ENCODE measurements at regions not wholly inside any gene's neighbourhood (a gene's known extent, or its start where the extent isn't known, plus 50 kb on each side); places are given as distances from the start of the nearest gene placed in this dataset.
"Not testable (repeated sequence)": the region's sequence is repeated elsewhere in the genome, so short reads cannot be mapped to it uniquely, and the experiment has no call there.

- DNase-seq: no peak
- no peak overlapping the region for H3K4me3 ChIP-seq (ENCODE audit: low read depth, low read length)
- H3K27ac ChIP-seq: no peak overlapping the region
- no peaks in the 10 kb centered on the region for H3K36me3 ChIP-seq (replicated peaks)
- TF ChIP-seq CTCF (IDR thresholded peaks at IDR 0.05; ENCODE audit: low read depth, low read length, missing control alignments): no peak
- in situ Hi-C loops (cut with HindIII; ENCODE audit: low pct_ligation_motif_present, low sequenced_read_pairs): no loop called here
- H3K27me3 ChIP-seq (replicated peaks): no peaks in the 10 kb centered on the region
Observed at GRCh38 chr6:48959251-48960060, 503.6 kb downstream of the MMUT start.

GRCh38 chr6:48957781-48958180, 505.3 kb downstream of the MMUT start:
- H3K4me3 ChIP-seq (ENCODE audit: low read depth, low read length): no peak overlapping the region
- H3K27ac ChIP-seq: no peak overlapping the region
- in situ Hi-C loops (cut with HindIII; ENCODE audit: low pct_ligation_motif_present, low sequenced_read_pairs): no loop called here
- H3K27me3 ChIP-seq (replicated peaks): no peaks in the 10 kb centered on the region
- no peak for TF ChIP-seq CTCF (IDR thresholded peaks at IDR 0.05; ENCODE audit: low read depth, low read length, missing control alignments)
- no peaks in the 10 kb centered on the region for H3K36me3 ChIP-seq (replicated peaks)
- DNase-seq: peak; percentile 49

- DNase-seq: no peak
- in situ Hi-C loops (cut with HindIII; ENCODE audit: low pct_ligation_motif_present, low sequenced_read_pairs): no loop called here
- Histone ChIP-seq H3K27me3 (replicated peaks) (no peaks in the 10 kb centered on the region), H3K36me3 (replicated peaks) (no peaks in the 10 kb centered on the region), H3K4me3 (ENCODE audit: low read depth, low read length) (no peak overlapping the region), H3K27ac (no peak overlapping the region)
- TF ChIP-seq CTCF (IDR thresholded peaks at IDR 0.05; ENCODE audit: low read depth, low read length, missing control alignments): no peak
Observed at GRCh38 chr6:48951917-48952316, 511.1 kb downstream of the MMUT start.

GRCh38 chr6:48944276-48944675, 518.8 kb downstream of the MMUT start:
- in situ Hi-C loops (cut with HindIII; ENCODE audit: low pct_ligation_motif_present, low sequenced_read_pairs); H3K4me3 ChIP-seq (ENCODE audit: low read depth, low read length); H3K27me3 ChIP-seq (replicated peaks); H3K27ac ChIP-seq; DNase-seq; H3K36me3 ChIP-seq (replicated peaks): not testable (repeated sequence)

GRCh38 chr6:48933136-48933535, 529.9 kb downstream of the MMUT start:
- DNase-seq: no peak
- TF ChIP-seq CTCF (IDR thresholded peaks at IDR 0.05; ENCODE audit: low read depth, low read length, missing control alignments): no peak
- in situ Hi-C loops (cut with HindIII; ENCODE audit: low pct_ligation_motif_present, low sequenced_read_pairs): no loop called here
- Histone ChIP-seq H3K27me3 (replicated peaks) (no peaks in the 10 kb centered on the region), H3K27ac (no peak overlapping the region), H3K36me3 (replicated peaks) (no peaks in the 10 kb centered on the region), H3K4me3 (ENCODE audit: low read depth, low read length) (no peak overlapping the region)

GRCh38 chr6:48928937-48929336, 534.1 kb downstream of the MMUT start:
- no peaks in the 10 kb centered on the region for H3K27me3 ChIP-seq (replicated peaks)
- in situ Hi-C loops (cut with HindIII; ENCODE audit: low pct_ligation_motif_present, low sequenced_read_pairs): no loop called here
- TF ChIP-seq CTCF (IDR thresholded peaks at IDR 0.05; ENCODE audit: low read depth, low read length, missing control alignments): no peak
- no peaks in the 10 kb centered on the region for H3K36me3 ChIP-seq (replicated peaks)
- no peak overlapping the region for H3K27ac ChIP-seq
- no peak overlapping the region for H3K4me3 ChIP-seq (ENCODE audit: low read depth, low read length)
- no peak for DNase-seq
